GM12892 (cell line): ENCODE measurements at regions not wholly inside any gene's neighbourhood (a gene's known extent, or its start where the extent isn't known, plus 50 kb on each side); places are given as distances from the start of the nearest gene placed in this dataset.

Experiments used
- DNase-seq: peaks from one replicate; pipeline ENCODE4 v3.0.0; 2011; ENCODE audit not compliant: insufficient read length
- FAIRE-seq: peaks from 2 replicates; lab custom pipeline; 2011; peaks lifted over from hg19 to GRCh38; lab: Jason Lieb, UNC
- POLR2A ChIP-seq: IDR thresholded peaks from 2 replicates; pipeline ENCODE4 v1.6.1; 2011; ENCODE audit warnings: low read depth, low read length, control low read depth
- POLR2AphosphoS5 ChIP-seq: IDR thresholded peaks from 2 replicates; pipeline ENCODE4 v1.6.1; 2011; ENCODE audit warnings: low read depth, low read length, control low read depth
- TAF1 ChIP-seq: IDR thresholded peaks from 2 replicates; pipeline ENCODE4 v1.6.1; 2011; ENCODE audit warnings: low read depth, mild to moderate bottlenecking, control low read depth, low read length, borderline replicate concordance

- FAIRE-seq = no peak
- TF ChIP-seq POLR2A (no peak), POLR2AphosphoS5 (no peak), TAF1 (no peak)
- no peak for DNase-seq
Measured at GRCh38 chr13:23129331-23129730, 51.4 kb upstream of the SGCG start.
